HG03135 (cell line): ENCODE measurements at regions not wholly inside any gene's neighbourhood (a gene's known extent, or its start where the extent isn't known, plus 50 kb on each side); places are given as distances from the start of the nearest gene placed in this dataset.
"Not testable (repeated sequence)": the region's sequence is repeated elsewhere in the genome, so short reads cannot be mapped to it uniquely, and the experiment has no call there.

Source experiments
- ATAC-seq: cut with Tn5 transposase; IDR thresholded peaks from one replicate; pipeline ENCODE4 v1.9.1; 2021; ENCODE audit warnings: mild to moderate bottlenecking, moderate library complexity; ENCODE audit not compliant: unreplicated experiment

GRCh38 chrX:113935518-113935917 is 648.4 kb upstream of the HTR2C start:
- no peak for ATAC-seq

- ATAC-seq: no peak
Observed at GRCh38 chrX:113933931-113934330, 650.0 kb upstream of the HTR2C start.

GRCh38 chrX:113929004-113929403 is 654.9 kb upstream of the HTR2C start:
- no peak for ATAC-seq

GRCh38 chrX:113920661-113921060 is 663.2 kb upstream of the HTR2C start:
- no peak for ATAC-seq

GRCh38 chrX:113919387-113919786 is 664.5 kb upstream of the HTR2C start:
- ATAC-seq: no peak

GRCh38 chrX:113906168-113906567 is 677.7 kb upstream of the HTR2C start:
- no peak for ATAC-seq

GRCh38 chrX:113892891-113893290 is 691.0 kb upstream of the HTR2C start:
- ATAC-seq: no peak

- ATAC-seq: no peak
Observed at GRCh38 chrX:113892401-113892800, 691.5 kb upstream of the HTR2C start.

- ATAC-seq: no peak
Observed at GRCh38 chrX:113873056-113873455, 710.8 kb upstream of the HTR2C start.

- ATAC-seq: no peak
Observed at GRCh38 chrX:113868711-113869110, 715.2 kb upstream of the HTR2C start.

- no peak for ATAC-seq
Observed at GRCh38 chrX:113868177-113868576, 715.7 kb upstream of the HTR2C start.

GRCh38 chrX:113849408-113849807 is 734.5 kb upstream of the HTR2C start:
- no peak for ATAC-seq

- no peak for ATAC-seq
Observed at GRCh38 chrX:113833096-113834055, 750.5 kb upstream of the HTR2C start.

GRCh38 chrX:113828470-113828869 is 755.4 kb upstream of the HTR2C start:
- ATAC-seq: no peak

- ATAC-seq: no peak
Observed at GRCh38 chrX:113818346-113818745, 765.5 kb upstream of the HTR2C start.

GRCh38 chrX:113804819-113805218 is 779.1 kb upstream of the HTR2C start:
- no peak for ATAC-seq

- no peak for ATAC-seq
Observed at GRCh38 chrX:113804291-113804690, 779.6 kb upstream of the HTR2C start.

GRCh38 chrX:113802837-113803236 is 781.0 kb upstream of the HTR2C start:
- ATAC-seq: no peak

GRCh38 chrX:113800955-113801354 is 782.9 kb upstream of the HTR2C start:
- no peak for ATAC-seq

- ATAC-seq: no peak
Observed at GRCh38 chrX:113793563-113793962, 790.3 kb upstream of the HTR2C start.

- ATAC-seq: no peak
Observed at GRCh38 chrX:113790987-113791386, 792.9 kb upstream of the HTR2C start.

GRCh38 chrX:113784754-113785153 is 799.1 kb upstream of the HTR2C start:
- not testable (repeated sequence) for ATAC-seq

- ATAC-seq: no peak
Observed at GRCh38 chrX:113770806-113771205, 813.1 kb upstream of the HTR2C start.
